ENCODE measurements at regions not wholly inside any gene's neighbourhood (a gene's known extent, or its start where the extent isn't known, plus 50 kb on each side); places are given as distances from the start of the nearest gene placed in this dataset.

DNA sequence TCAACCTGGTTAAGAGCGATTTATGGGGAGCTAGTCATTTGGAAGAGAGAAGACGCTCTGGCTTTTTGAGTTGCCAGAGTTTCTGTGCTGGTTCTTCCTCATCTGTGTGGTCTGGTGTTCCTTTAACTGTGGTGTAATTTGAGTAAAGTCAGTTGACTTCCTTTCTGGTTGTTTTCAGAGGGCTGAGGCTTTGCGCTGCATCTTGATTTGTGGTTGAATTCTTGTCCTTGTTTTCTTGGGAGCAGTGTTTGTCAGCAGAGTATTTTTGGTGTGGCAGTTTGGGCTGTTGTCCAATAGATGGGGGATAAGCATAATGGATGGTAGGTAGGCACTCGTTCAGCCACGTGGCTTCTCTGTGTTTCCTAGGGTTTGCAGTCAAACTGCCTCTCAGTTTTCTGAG is 2143.2 kb upstream of the TENM3 start:
- Histone ChIP-seq H2AFZ (ENCODE audit: low read depth, low read length) (no peak overlapping the region), H3K4me2 (ENCODE audit: low read length) (no peak overlapping the region), H3K4me3 (ENCODE audit: insufficient read depth, low read depth, low read length) (no peak overlapping the region), H3K9ac (ENCODE audit: low read length) (no peak overlapping the region), H3K36me3 (ENCODE audit: insufficient read depth, low read length) (no peaks in the 10 kb centered on the region), H3K27me3 (ENCODE audit: insufficient read depth, low read length) (no peaks in the 10 kb centered on the region), H3K9me3 (ENCODE audit: insufficient read depth, low read depth, low read length) (no peaks in the 10 kb centered on the region), H3K27ac (ENCODE audit: low read depth, low read length) (no peak overlapping the region), H3K79me2 (ENCODE audit: insufficient read depth, low read length) (no peaks in the 10 kb centered on the region), H3K4me1 (ENCODE audit: insufficient read depth, low read length) (no peaks in the 10 kb centered on the region), H4K20me1 (ENCODE audit: insufficient read depth, low read length) (no peaks in the 10 kb centered on the region)
- Mint-ChIP-seq H3K27ac (ENCODE audit: unreplicated experiment) (no peak overlapping the region), H3K9me3 (ENCODE audit: unreplicated experiment) (peaks cover 6% of the 10 kb centered on the region), H3K4me1 (ENCODE audit: low read depth, unreplicated experiment) (peaks cover 4% of the 10 kb centered on the region), H3K36me3 (ENCODE audit: low read depth, unreplicated experiment) (no peaks in the 10 kb centered on the region), H3K4me3 (ENCODE audit: unreplicated experiment) (no peak overlapping the region), H3K27me3 (ENCODE audit: low read depth, unreplicated experiment) (no peaks in the 10 kb centered on the region)
- FAIRE-seq, result no peak
- no peak for DNase-seq (ENCODE audit: low read depth)
- TF ChIP-seq, protein P1, sequence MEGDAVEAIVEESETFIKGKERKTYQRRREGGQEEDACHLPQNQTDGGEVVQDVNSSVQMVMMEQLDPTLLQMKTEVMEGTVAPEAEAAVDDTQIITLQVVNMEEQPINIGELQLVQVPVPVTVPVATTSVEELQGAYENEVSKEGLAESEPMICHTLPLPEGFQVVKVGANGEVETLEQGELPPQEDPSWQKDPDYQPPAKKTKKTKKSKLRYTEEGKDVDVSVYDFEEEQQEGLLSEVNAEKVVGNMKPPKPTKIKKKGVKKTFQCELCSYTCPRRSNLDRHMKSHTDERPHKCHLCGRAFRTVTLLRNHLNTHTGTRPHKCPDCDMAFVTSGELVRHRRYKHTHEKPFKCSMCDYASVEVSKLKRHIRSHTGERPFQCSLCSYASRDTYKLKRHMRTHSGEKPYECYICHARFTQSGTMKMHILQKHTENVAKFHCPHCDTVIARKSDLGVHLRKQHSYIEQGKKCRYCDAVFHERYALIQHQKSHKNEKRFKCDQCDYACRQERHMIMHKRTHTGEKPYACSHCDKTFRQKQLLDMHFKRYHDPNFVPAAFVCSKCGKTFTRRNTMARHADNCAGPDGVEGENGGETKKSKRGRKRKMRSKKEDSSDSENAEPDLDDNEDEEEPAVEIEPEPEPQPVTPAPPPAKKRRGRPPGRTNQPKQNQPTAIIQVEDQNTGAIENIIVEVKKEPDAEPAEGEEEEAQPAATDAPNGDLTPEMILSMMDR (IDR thresholded peaks at IDR 0.05; ENCODE audit: insufficient read depth, low read depth, low read length), result no peak
- no peak for TF ChIP-seq EZH2 (IDR thresholded peaks at IDR 0.05; ENCODE audit: insufficient read depth, low read length)

DNA sequence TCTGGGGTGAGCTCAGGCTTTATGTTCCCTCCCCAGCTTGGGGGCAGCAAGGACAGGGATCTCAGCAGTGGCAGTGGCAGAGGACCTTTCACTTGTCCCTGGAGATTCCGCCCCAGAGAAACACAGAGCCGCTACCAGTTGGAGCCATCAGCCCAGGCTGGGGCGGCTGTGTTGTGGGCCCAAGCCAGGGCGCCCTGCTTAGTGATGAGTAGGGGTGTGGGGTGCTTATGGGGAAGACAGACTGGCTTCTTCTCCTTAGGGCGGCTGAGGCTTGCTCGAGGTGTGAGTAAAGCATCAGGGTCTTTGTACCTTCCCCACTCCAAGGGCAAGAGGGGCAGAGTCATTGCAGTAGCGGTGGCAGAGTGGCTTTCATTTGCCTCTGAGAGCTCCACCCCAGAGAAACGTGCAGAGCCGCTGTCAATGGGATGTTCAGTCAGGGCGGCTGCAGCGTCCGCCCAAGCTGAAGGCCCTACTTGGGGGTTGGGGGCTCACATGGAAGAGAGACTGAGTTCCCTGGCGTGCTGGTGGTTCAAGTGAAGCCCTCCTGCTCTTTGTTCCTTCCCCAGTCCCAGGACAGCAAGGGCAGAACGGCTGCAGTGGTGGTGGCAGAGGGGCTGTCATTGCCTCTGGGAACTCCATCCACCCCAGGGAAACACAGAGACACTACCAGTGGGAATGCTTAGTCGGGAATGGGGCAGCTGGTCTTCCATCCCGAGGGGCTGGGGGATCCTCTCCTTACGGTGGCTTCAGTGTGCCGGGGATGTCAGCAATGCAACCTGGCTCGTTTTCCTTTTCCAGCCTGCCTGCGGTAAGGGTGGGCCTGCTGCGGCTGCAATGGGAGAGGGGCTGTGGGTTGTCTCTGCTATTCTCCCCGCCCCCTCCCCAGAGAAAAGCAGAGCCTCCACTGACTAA is 2142.5 kb upstream of the TENM3 start:
- no peaks in the 10 kb centered on the region for H3K36me3 Mint-ChIP-seq (ENCODE audit: low read depth, unreplicated experiment)
- Histone ChIP-seq H3K79me2 (ENCODE audit: insufficient read depth, low read length) (no peaks in the 10 kb centered on the region), H3K27me3 (ENCODE audit: insufficient read depth, low read length) (no peaks in the 10 kb centered on the region), H4K20me1 (ENCODE audit: insufficient read depth, low read length) (no peaks in the 10 kb centered on the region), H2AFZ (ENCODE audit: low read depth, low read length) (no peak overlapping the region), H3K4me3 (ENCODE audit: insufficient read depth, low read depth, low read length) (no peak overlapping the region), H3K4me1 (ENCODE audit: insufficient read depth, low read length) (no peaks in the 10 kb centered on the region), H3K9me3 (ENCODE audit: insufficient read depth, low read depth, low read length) (no peaks in the 10 kb centered on the region), H3K4me2 (ENCODE audit: low read length) (no peak overlapping the region), H3K9ac (ENCODE audit: low read length) (no peak overlapping the region), H3K27ac (ENCODE audit: low read depth, low read length) (no peak overlapping the region), H3K36me3 (ENCODE audit: insufficient read depth, low read length) (no peaks in the 10 kb centered on the region)
- no peak overlapping the region for H3K4me3 Mint-ChIP-seq (ENCODE audit: unreplicated experiment)
- H3K9me3 Mint-ChIP-seq (ENCODE audit: unreplicated experiment), result peaks cover 6% of the 10 kb centered on the region
- H3K4me1 Mint-ChIP-seq (ENCODE audit: low read depth, unreplicated experiment), result peaks cover 4% of the 10 kb centered on the region
- FAIRE-seq, result no peak
- no peak for DNase-seq (ENCODE audit: low read depth)
- TF ChIP-seq, protein P1 (IDR thresholded peaks at IDR 0.05; ENCODE audit: insufficient read depth, low read depth, low read length), result no peak
- no peak for TF ChIP-seq EZH2 (IDR thresholded peaks at IDR 0.05; ENCODE audit: insufficient read depth, low read length)
- no peaks in the 10 kb centered on the region for H3K27me3 Mint-ChIP-seq (ENCODE audit: low read depth, unreplicated experiment)
- H3K27ac Mint-ChIP-seq (ENCODE audit: unreplicated experiment), result no peak overlapping the region
